GM12878 (cell line): ENCODE measurements at regions not wholly inside any gene's neighbourhood (a gene's known extent, or its start where the extent isn't known, plus 50 kb on each side); places are given as distances from the start of the nearest gene placed in this dataset.

Experiments
- ATAC-seq: fragments of 200-7000 bp; cut with Tn5 transposase; 3 replicates; pipeline ENCODE4 v1.9.1; 2020; ENCODE audit warnings: mild to moderate bottlenecking, moderate library complexity
- BruUV-seq: library from RNA; stranded (reverse); fragments of 400-500 nt; replicated peaks from 2 replicates; lab custom pipeline; 2021; lab: Mats Ljungman, UMichigan
- CTCF ChIA-PET: fragments of 300-600 bp; sonication (Branson Sonifier 250); formaldehyde crosslinking; extraction: SDS; loops from one replicate; lab custom pipeline; 2021; ENCODE audit warnings: inconsistent platforms; lab: Yijun Ruan, JAX
- POLR2A ChIA-PET: fragments of 350-600 bp; formaldehyde crosslinking; extraction: SDS; loops from one replicate; lab custom pipeline; 2021; ENCODE audit warnings: inconsistent platforms; lab: Charles Lee
- RAD21 ChIA-PET: fragments of 300-600 bp; sonication (Branson Sonifier 250); formaldehyde crosslinking; loops from one replicate; lab custom pipeline; 2023; ENCODE audit warnings: antibody characterized with exemption; ENCODE audit not compliant: unreplicated experiment; lab: Charles Lee
- SMC1A ChIA-PET: fragments of 300-600 bp; sonication (Branson Sonifier 250); formaldehyde crosslinking; loops from one replicate; lab custom pipeline; 2023; ENCODE audit not compliant: unreplicated experiment, uncharacterized antibody; lab: Charles Lee
- DNase-seq: peaks from one replicate; pipeline ENCODE4 v3.0.0-alpha.2; 2011; ENCODE audit warnings: low read depth, low spot score
- FAIRE-seq: peaks from 3 replicates; lab custom pipeline; 2011; peaks lifted over from hg19 to GRCh38; lab: Jason Lieb, UNC
- H2AFZ ChIP-seq: 2 replicates; pipeline ENCODE4 v1.6.0; 2011; ENCODE audit warnings: low read depth, low read length, control low read depth; ENCODE audit not compliant: control insufficient read depth
- H3K27ac ChIP-seq: 2 replicates; pipeline ENCODE4 v1.5.1; 2011; ENCODE audit warnings: control low read depth; ENCODE audit not compliant: control insufficient read depth, insufficient read depth
- H3K27me3 ChIP-seq, 2 experiments: replicated peaks in 1 of 2; 2 replicates each; pipeline versions ENCODE4 v1.6.0 to v1.6.1; 2011; ENCODE audit warnings: low read length in 1 of 2; ENCODE audit not compliant: control insufficient read depth in 2 of 2, insufficient read depth in 2 of 2
- H3K36me3 ChIP-seq, 2 experiments: 2 replicates each; pipeline ENCODE4 v1.5.1; 2011; ENCODE audit warnings: low read length in 1 of 2; ENCODE audit not compliant: control insufficient read depth in 2 of 2, insufficient read depth in 2 of 2
- H3K4me1 ChIP-seq: 2 replicates; pipeline ENCODE4 v1.6.1; 2011; ENCODE audit warnings: mild to moderate bottlenecking, low read length, moderate library complexity, mixed read lengths; ENCODE audit not compliant: control insufficient read depth, insufficient read depth
- H3K4me2 ChIP-seq: 2 replicates; pipeline ENCODE4 v1.6.0; 2011; ENCODE audit warnings: control low read depth; ENCODE audit not compliant: control insufficient read depth, insufficient read depth
- H3K4me3 ChIP-seq: fragments of 200-600 bp; sonication (generic); 2 replicates; pipeline ENCODE4 v1.5.1; 2016
- H3K79me2 ChIP-seq: 2 replicates; pipeline ENCODE4 v1.6.0; 2011; ENCODE audit warnings: low read length; ENCODE audit not compliant: control insufficient read depth, insufficient read depth
- H3K9ac ChIP-seq: 2 replicates; pipeline ENCODE4 v1.8.0; 2011; ENCODE audit warnings: low read length, control low read depth, mixed read lengths; ENCODE audit not compliant: control insufficient read depth, insufficient read depth
- H3K9me3 ChIP-seq: replicated peaks from 3 replicates; pipeline ENCODE4 v1.5.1; 2011; ENCODE audit warnings: mild to moderate bottlenecking, low read length; ENCODE audit not compliant: control insufficient read depth, insufficient read depth
- H4K20me1 ChIP-seq: 2 replicates; pipeline ENCODE4 v1.6.0; 2011; ENCODE audit not compliant: control insufficient read depth, insufficient read depth
- BCL3 ChIP-seq: IDR thresholded peaks from 2 replicates; pipeline ENCODE4 v1.6.1; 2011; ENCODE audit warnings: borderline replicate concordance, low read depth, mild to moderate bottlenecking, moderate library complexity, low read length; ENCODE audit not compliant: insufficient read depth, poor library complexity, severe bottlenecking
- BRCA1 ChIP-seq: IDR thresholded peaks from 2 replicates; pipeline ENCODE4 v1.6.1; 2011; ENCODE audit warnings: low read depth, low read length, improper control_type of control experiment
- CHD4 ChIP-seq: fragments of 200-600 bp; sonication (generic); IDR thresholded peaks from 2 replicates; pipeline ENCODE4 v1.6.1; 2016; ENCODE audit warnings: mild to moderate bottlenecking
- GABPA ChIP-seq: IDR thresholded peaks from 2 replicates; pipeline ENCODE4 v1.6.1; 2014; ENCODE audit warnings: antibody characterized with exemption, low read depth, mild to moderate bottlenecking, inconsistent platforms
- GATAD2B ChIP-seq: fragments of 450-650 bp; conservative IDR thresholded peaks from 2 replicates; pipeline ENCODE4 v1.6.1; 2017; ENCODE audit warnings: low read depth, mild to moderate bottlenecking, moderate library complexity
- IKZF2 ChIP-seq, 2 experiments: fragments of 450-650 bp; IDR thresholded peaks; 2 replicates each; pipeline ENCODE4 v1.6.1; 2017; ENCODE audit warnings: mild to moderate bottlenecking in 2 of 2, moderate library complexity in 2 of 2
- MXI1 ChIP-seq: fragments of 150-350 bp; IDR thresholded peaks from 2 replicates; pipeline ENCODE4 v1.6.1; 2011; ENCODE audit warnings: low read depth, mild to moderate bottlenecking, inconsistent platforms, low read length, improper control_type of control experiment
- NR2C1 ChIP-seq: fragments of 450-650 bp; IDR thresholded peaks from 2 replicates; pipeline ENCODE4 v1.6.1; 2017; ENCODE audit warnings: antibody characterized with exemption, mild to moderate bottlenecking, moderate library complexity
- PML ChIP-seq: IDR thresholded peaks from 2 replicates; pipeline ENCODE4 v1.6.1; 2012; ENCODE audit warnings: low read length, inconsistent platforms
- RBBP5 ChIP-seq: fragments of 200-600 bp; sonication (generic); conservative IDR thresholded peaks from 2 replicates; pipeline ENCODE4 v1.6.1; 2016
- SMARCA5 ChIP-seq: fragments of 450-650 bp; IDR thresholded peaks from 2 replicates; pipeline ENCODE4 v1.6.1; 2017; ENCODE audit warnings: mild to moderate bottlenecking
- SP1 ChIP-seq: IDR thresholded peaks from one replicate; pipeline ENCODE4 v1.6.1; 2011; ENCODE audit warnings: low read depth, low read length
- STAT1 ChIP-seq: fragments of 450-650 bp; conservative IDR thresholded peaks from 2 replicates; pipeline ENCODE4 v1.6.1; 2014; ENCODE audit warnings: antibody characterized with exemption, mild to moderate bottlenecking
- WGBS: methylation state at CpG from one replicate; pipeline ENCODE4 v1.1.6; 2016; ENCODE audit warnings: low lambda C conversion rate; ENCODE audit not compliant: insufficient replicate concordance, insufficient coverage; ENCODE audit errors: missing lambda C conversion rate; 5-methylcytosine and 5-hydroxymethylcytosine counted together
- in situ Hi-C: fragments of 300-500 bp; cut with MboI; formaldehyde crosslinking; loops from 9 replicates; pipeline ENCODE4 v1.14.3; 2018; ENCODE audit warnings: mixed read lengths
- intact Hi-C: fragments of 100-400 bp; cut with micrococcal nuclease; formaldehyde crosslinking; loops from one replicate; pipeline ENCODE4 v1.14.2; 2022; ENCODE audit not compliant: unreplicated experiment
- TF ChIP-seq, protein P1 (sequence below): fragments of 450-650 bp; IDR thresholded peaks from 2 replicates; pipeline ENCODE4 v1.6.1; 2016; ENCODE audit warnings: mild to moderate bottlenecking, moderate library complexity, borderline replicate concordance

- no peaks in the 10 kb centered on the region for H3K9me3 ChIP-seq
- in situ Hi-C loops (no loop called here), intact Hi-C loops (no loop called here)
- H3K36me3 ChIP-seq = no peaks in the 10 kb centered on the region
- no TSS peak for BruUV-seq
- no peak overlapping the region for H3K4me2 ChIP-seq
- H3K9ac ChIP-seq = no peak overlapping the region
- SMC1A ChIA-PET = no interaction called here
- H3K4me3 ChIP-seq = no peak overlapping the region
- no peak for DNase-seq
- no peak for TF ChIP-seq BCL3
- TF ChIP-seq GATAD2B = no peak
- TF ChIP-seq STAT1 = no peak
- TF ChIP-seq RBBP5 = no peak
- TF ChIP-seq, protein P1, sequence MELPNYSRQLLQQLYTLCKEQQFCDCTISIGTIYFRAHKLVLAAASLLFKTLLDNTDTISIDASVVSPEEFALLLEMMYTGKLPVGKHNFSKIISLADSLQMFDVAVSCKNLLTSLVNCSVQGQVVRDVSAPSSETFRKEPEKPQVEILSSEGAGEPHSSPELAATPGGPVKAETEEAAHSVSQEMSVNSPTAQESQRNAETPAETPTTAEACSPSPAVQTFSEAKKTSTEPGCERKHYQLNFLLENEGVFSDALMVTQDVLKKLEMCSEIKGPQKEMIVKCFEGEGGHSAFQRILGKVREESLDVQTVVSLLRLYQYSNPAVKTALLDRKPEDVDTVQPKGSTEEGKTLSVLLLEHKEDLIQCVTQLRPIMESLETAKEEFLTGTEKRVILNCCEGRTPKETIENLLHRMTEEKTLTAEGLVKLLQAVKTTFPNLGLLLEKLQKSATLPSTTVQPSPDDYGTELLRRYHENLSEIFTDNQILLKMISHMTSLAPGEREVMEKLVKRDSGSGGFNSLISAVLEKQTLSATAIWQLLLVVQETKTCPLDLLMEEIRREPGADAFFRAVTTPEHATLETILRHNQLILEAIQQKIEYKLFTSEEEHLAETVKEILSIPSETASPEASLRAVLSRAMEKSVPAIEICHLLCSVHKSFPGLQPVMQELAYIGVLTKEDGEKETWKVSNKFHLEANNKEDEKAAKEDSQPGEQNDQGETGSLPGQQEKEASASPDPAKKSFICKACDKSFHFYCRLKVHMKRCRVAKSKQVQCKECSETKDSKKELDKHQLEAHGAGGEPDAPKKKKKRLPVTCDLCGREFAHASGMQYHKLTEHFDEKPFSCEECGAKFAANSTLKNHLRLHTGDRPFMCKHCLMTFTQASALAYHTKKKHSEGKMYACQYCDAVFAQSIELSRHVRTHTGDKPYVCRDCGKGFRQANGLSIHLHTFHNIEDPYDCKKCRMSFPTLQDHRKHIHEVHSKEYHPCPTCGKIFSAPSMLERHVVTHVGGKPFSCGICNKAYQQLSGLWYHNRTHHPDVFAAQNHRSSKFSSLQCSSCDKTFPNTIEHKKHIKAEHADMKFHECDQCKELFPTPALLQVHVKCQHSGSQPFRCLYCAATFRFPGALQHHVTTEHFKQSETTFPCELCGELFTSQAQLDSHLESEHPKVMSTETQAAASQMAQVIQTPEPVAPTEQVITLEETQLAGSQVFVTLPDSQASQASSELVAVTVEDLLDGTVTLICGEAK = no peak
- TF ChIP-seq NR2C1 = no peak
- TF ChIP-seq SMARCA5 = no peak
- TF ChIP-seq BRCA1 = no peak
- TF ChIP-seq GABPA = no peak
- TF ChIP-seq IKZF2 (IDR thresholded peaks at IDR 0.05) = no peak
- TF ChIP-seq CHD4 = no peak
- no peak for TF ChIP-seq MXI1
- TF ChIP-seq PML = no peak
- TF ChIP-seq SP1 = no peak
- no peaks in the 10 kb centered on the region for H3K4me1 ChIP-seq
- H3K79me2 ChIP-seq = no peaks in the 10 kb centered on the region
- FAIRE-seq = no peak
- RAD21 ChIA-PET = no interaction called here
- WGBS = 12% methylated on average over 3 of the region's 3 CpGs
- no peak overlapping the region for H3K27ac ChIP-seq
- POLR2A ChIA-PET = no interaction called here
- no peak overlapping the region for H2AFZ ChIP-seq
- no peaks in the 10 kb centered on the region for H3K27me3 ChIP-seq
- ATAC-seq = no peak; the same call in 2 of the 3 replicates
- H4K20me1 ChIP-seq = no peaks in the 10 kb centered on the region
- CTCF ChIA-PET = no interaction called here
Observed at GRCh38 chr15:81433462-81433861, 59.4 kb upstream of the TMC3 start.
